Tibial artery (tissue), 4 donors: ENCODE measurements at regions not wholly inside any gene's neighbourhood (a gene's known extent, or its start where the extent isn't known, plus 50 kb on each side); places are given as distances from the start of the nearest gene placed in this dataset.

Experiments
- DNase-seq, 2 donors: peaks; one replicate each; pipeline ENCODE4 v3.0.0-alpha.2; 2019
- H3K27ac ChIP-seq, 2 donors: fragments of 200-600 bp; sonication (generic) in 1 of 2; 1 replicate in 1 of 2; 2 replicates in 1 of 2; pipeline ENCODE4 v1.5.1; 2018 to 2019; ENCODE audit warnings: mild to moderate bottlenecking in 1 of 2
- H3K27me3 ChIP-seq, 2 donors: fragments of 200-600 bp; sonication (generic) in 1 of 2; one replicate each; pipeline versions ENCODE4 v1.5.1 to v1.6.0; 2016 to 2019
- H3K36me3 ChIP-seq, 3 donors: fragments of 200-600 bp; sonication (generic) in 2 of 3; one replicate each; pipeline ENCODE4 v1.5.1; 2016 to 2019; ENCODE audit warnings: mild to moderate bottlenecking in 2 of 3
- H3K4me1 ChIP-seq, 4 donors: fragments of 200-600 bp; sonication (generic) in 2 of 4; 1 replicate in 3 of 4; 2 replicates in 1 of 4; pipeline ENCODE4 v1.5.1; 2016 to 2019
- H3K4me3 ChIP-seq, 2 donors: fragments of 200-600 bp; sonication (generic) in 1 of 2; 1 replicate in 1 of 2; 2 replicates in 1 of 2; pipeline ENCODE4 v1.5.1; 2018 to 2019; ENCODE audit warnings: mild to moderate bottlenecking in 2 of 2
- H3K9me3 ChIP-seq, 3 donors: fragments of 200-600 bp; sonication (generic) in 1 of 3; one replicate each; pipeline ENCODE4 v1.5.1; 2016 to 2019
- intact Hi-C: fragments of 100-400 bp; cut with DNase I; formaldehyde crosslinking; loops from one replicate; pipeline ENCODE4 v1.15.0; 2023; ENCODE audit warnings: low total_unique reads
- TF ChIP-seq, protein P1 (sequence below), 2 experiments: fragments of 200-600 bp in 1 of 2; fragments of 450-650 bp in 1 of 2; IDR thresholded peaks; one replicate each; pipeline ENCODE4 v1.5.1; 2017 to 2019; ENCODE audit warnings: antibody characterized with exemption in 2 of 2, mild to moderate bottlenecking in 1 of 2, moderate library complexity in 1 of 2

DNA sequence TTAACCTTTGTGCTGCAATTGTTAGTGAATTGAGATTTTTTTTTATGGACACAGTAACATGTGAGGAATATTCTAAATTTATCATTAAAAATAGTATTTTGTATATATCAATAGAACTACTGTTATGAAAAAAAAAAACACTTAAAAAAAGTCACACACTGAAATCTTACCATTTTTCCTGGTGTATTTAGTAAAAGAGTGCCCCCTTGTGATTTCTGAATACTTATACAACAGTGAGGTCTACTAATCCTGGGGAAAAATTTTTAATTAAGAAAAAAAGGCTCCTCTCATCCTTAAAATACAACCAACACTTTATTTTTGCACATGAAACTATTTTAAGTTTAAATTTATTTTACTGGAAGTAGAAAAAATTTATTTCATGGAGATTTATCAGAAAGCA, 56.4 kb upstream of the SPOCK3 start:
- intact Hi-C loops: loop anchor here (5.0 kb wide), 1 partner anchor 268 kb away; no protein-coding TSS in a partner anchor
- Histone ChIP-seq H3K4me1 (no peaks in the 10 kb centered on the region), H3K9me3 (no peaks in the 10 kb centered on the region), H3K27ac (no peak overlapping the region), H3K36me3 (no peaks in the 10 kb centered on the region), H3K4me3 (no peak overlapping the region), H3K27me3 (no peaks in the 10 kb centered on the region)
- DNase-seq: no peak
- TF ChIP-seq, protein P1, sequence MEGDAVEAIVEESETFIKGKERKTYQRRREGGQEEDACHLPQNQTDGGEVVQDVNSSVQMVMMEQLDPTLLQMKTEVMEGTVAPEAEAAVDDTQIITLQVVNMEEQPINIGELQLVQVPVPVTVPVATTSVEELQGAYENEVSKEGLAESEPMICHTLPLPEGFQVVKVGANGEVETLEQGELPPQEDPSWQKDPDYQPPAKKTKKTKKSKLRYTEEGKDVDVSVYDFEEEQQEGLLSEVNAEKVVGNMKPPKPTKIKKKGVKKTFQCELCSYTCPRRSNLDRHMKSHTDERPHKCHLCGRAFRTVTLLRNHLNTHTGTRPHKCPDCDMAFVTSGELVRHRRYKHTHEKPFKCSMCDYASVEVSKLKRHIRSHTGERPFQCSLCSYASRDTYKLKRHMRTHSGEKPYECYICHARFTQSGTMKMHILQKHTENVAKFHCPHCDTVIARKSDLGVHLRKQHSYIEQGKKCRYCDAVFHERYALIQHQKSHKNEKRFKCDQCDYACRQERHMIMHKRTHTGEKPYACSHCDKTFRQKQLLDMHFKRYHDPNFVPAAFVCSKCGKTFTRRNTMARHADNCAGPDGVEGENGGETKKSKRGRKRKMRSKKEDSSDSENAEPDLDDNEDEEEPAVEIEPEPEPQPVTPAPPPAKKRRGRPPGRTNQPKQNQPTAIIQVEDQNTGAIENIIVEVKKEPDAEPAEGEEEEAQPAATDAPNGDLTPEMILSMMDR (IDR thresholded peaks at IDR 0.05): peak in 1 of 2 experiments; percentile 5

DNA sequence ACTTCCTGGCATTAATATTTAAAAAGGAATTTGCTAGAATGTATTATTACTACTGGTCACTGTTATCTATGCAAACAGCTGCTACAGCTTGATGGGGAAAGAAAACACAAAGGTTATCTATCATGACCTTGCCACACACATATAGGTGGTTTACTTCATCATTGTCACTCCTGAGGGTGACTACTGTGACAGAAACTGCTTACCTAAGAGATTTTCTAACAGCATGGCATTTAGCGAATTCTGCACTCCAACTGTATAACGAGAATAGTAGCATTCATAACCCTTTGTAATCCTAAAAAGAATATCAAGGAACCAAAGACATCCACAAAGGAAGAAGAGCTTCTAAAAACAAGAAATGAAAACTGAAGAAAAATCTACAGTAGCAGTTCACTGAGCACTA, 74.6 kb upstream of the SPOCK3 start:
- intact Hi-C loops: no loop called here
- no peaks in the 10 kb centered on the region for H3K9me3 ChIP-seq
- no peaks in the 10 kb centered on the region for H3K36me3 ChIP-seq
- H3K4me1 ChIP-seq: no peaks in the 10 kb centered on the region
- no peaks in the 10 kb centered on the region for H3K27me3 ChIP-seq
- DNase-seq: no peak
- TF ChIP-seq, protein P1 (IDR thresholded peaks at IDR 0.05): no peak
- no peak overlapping the region for H3K4me3 ChIP-seq
- no peak overlapping the region for H3K27ac ChIP-seq

DNA sequence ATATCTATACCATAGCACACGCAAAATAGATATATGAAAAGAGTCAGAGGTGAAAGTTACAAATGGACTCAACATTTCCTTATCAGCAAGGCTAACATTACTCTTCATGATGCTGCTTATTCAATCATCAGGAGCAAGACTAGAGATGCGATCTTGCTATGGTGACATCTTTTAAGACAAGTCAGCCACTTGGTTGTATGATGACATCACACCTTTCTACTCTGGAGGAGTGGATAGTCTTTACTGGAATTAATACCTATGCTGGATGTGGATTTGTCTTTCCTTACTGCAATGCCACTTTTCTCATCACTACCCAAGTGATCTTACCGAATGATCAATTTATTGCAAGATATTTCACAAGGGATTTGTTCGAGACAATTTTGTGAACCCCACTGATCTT, 87.0 kb upstream of the SPOCK3 start:
- TF ChIP-seq, protein P1 (IDR thresholded peaks at IDR 0.05): no peak
- Histone ChIP-seq H3K36me3 (no peaks in the 10 kb centered on the region), H3K9me3 (no peaks in the 10 kb centered on the region), H3K27ac (no peak overlapping the region), H3K4me1 (no peaks in the 10 kb centered on the region), H3K4me3 (no peak overlapping the region), H3K27me3 (no peaks in the 10 kb centered on the region)
- intact Hi-C loops: no loop called here
- DNase-seq: no peak

DNA sequence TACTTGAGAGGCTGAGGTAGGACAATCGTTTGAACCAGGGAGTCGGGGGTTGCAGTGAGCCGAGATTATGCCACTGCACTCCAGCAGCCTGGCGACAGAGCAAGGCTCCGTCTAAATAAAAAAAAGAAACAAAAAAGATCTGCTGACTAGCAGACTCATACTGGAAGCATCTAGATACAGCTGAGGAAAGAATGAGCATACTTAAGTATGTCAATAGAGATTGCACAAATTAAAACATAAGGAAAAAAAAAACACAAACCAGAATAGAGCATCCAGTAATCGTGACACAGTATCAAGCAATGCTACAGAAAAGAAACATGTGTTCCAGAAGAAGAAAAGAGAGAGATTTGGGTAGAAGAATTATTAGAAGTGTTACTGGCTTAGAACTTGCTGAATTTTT, 105.5 kb upstream of the SPOCK3 start:
- H3K27me3 ChIP-seq: no peaks in the 10 kb centered on the region
- no peaks in the 10 kb centered on the region for H3K36me3 ChIP-seq
- intact Hi-C loops: no loop called here

DNA sequence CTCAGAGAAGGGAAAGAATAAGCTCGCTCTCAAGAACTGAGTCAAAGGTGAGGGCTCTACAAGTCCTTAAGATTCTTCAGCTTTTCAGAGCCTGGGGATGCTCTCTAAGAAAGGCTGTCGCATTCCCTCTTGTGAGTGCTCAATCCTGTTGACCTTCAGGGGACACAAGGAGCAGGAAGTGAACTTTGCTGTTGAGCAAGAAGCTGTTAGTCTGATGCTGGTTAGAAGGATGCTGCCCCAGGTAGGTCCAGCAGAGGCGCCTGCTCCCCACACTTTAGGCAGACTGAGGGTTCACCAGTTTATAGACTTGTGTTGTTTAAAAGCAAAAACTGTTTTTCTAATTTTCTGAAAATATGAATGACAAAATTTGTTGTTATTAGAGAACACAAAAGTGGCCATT, 125.4 kb upstream of the SPOCK3 start:
- DNase-seq: no peak
- TF ChIP-seq, protein P1 (IDR thresholded peaks at IDR 0.05): no peak
- Histone ChIP-seq H3K9me3 (no peaks in the 10 kb centered on the region), H3K27ac (no peak overlapping the region), H3K36me3 (no peaks in the 10 kb centered on the region), H3K27me3 (no peaks in the 10 kb centered on the region), H3K4me3 (no peak overlapping the region), H3K4me1 (no peaks in the 10 kb centered on the region)
- intact Hi-C loops: no loop called here

More for the DNA sequence above, 105.5 kb upstream of the SPOCK3 start:
- no peak overlapping the region for H3K27ac ChIP-seq
- TF ChIP-seq, protein P1 (IDR thresholded peaks at IDR 0.05): no peak
- H3K4me3 ChIP-seq: no peak overlapping the region
- H3K9me3 ChIP-seq: no peaks in the 10 kb centered on the region
- no peaks in the 10 kb centered on the region for H3K4me1 ChIP-seq
- no peak for DNase-seq
